GM19395 (cell line): ENCODE measurements at regions not wholly inside any gene's neighbourhood (a gene's known extent, or its start where the extent isn't known, plus 50 kb on each side); places are given as distances from the start of the nearest gene placed in this dataset.

Source experiments
- ATAC-seq: cut with Tn5 transposase; IDR thresholded peaks from one replicate; pipeline ENCODE4 v1.9.1; 2021; ENCODE audit warnings: mild to moderate bottlenecking, moderate library complexity; ENCODE audit not compliant: unreplicated experiment

DNA sequence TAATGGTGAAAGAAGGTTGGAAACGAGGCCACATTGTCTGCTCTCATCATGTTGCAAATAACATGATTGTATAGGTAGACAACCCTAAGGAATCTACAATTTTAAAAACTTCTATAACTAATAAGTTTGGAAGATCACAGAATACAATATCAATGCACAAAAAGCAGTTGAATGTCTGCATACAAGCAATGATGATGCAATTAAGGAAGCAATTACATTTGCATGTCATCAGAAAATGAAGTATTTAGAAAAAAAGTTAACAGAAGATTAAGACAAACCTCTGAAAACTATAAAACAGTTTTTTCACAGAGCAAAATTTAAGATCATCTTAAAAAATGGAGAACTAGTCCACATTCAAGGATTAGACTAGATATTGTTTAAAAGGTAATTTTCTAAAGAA lies 181.1 kb downstream of the METTL4 start:
- ATAC-seq, result no peak

DNA sequence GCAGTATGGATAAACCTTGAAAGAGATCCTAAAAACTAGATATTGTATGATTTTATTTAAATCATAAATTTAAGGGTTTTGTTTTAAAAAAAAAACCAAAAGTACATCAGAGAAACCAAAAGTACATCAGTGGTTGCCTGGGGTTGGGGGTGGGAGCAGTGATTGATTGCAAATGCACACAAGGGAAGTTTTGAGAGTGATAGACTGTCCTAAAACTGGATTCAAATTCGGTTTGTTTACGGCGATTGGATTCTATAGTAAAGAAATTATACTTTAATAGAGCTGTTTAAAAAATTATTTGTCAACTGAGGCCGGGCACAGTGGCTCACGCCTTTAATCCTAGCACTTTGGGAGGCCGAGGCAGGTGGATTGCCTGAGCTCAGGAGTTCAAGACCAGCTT lies 179.8 kb downstream of the METTL4 start:
- no peak for ATAC-seq

DNA sequence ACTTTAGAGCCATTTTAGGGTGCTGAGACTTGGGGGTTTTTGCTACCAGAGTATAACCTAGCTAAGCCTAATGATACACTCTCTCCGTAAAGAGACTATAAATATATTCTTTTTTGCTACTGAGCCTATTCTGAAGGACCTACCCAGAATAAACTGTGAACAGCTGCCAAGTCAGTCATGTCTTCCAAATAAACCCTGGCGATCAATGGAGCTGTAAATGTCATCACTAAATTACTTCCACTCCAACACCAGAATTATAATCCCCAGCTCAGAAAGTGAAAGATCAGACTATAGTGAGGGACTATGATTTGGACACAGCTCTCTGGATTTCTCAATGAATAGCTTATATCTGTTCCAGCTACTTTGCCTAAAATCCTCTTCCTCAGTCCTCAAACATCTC lies 178.9 kb downstream of the METTL4 start:
- no peak for ATAC-seq

DNA sequence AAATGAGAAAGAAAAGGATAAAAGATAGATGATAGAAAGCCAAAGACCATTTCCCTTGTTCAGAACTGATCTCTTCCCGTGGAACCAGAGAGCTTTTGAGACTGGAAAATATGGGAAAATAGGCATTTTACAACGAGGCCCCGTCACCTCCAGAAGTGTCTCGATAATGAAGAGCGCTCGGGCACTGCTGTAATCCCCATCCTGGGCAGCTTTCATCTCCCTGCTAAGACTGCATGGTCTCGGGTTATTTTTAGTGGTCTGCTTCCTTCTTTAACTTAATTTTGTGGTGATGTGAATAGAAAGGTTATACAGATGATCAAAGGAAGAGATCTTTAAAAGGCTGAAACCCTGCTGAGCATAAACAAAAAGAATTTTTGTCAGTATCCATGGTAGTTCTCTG lies 176.6 kb downstream of the METTL4 start:
- no peak for ATAC-seq

DNA sequence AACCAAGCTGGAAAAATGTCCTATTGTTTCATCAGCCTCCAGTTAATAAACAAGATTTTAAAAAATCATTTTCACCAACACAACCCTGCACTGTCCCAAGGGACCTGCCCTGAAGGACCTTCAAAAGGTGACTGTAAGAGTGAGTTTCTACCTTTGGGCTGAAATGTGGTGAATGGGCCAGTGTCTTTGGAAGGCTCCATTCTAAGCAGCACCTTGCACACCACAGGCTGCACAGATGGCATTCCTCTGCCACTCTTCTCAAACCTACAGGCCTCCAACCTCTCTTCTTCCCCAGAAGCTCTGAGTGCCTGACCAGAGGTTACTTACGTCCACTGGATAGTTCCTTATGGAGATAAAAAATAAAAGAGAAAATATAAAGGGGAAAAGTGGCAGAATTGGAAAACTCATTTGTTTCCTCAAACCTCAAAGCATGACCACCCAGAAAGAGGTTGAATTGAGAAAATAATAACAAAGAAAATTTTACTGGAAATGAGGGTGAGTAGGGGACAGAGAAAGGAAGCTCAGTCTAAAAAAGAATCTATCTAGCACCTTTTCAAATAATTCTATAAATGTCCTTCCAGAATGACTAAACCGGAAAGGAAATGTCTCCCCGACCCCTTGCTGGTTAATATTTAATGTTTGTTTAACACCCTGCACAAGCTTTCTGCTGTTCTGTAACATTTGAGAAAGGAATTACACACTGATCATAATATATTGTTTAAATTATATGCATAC lies 175.7 kb downstream of the METTL4 start:
- peak; percentile 88 for ATAC-seq

DNA sequence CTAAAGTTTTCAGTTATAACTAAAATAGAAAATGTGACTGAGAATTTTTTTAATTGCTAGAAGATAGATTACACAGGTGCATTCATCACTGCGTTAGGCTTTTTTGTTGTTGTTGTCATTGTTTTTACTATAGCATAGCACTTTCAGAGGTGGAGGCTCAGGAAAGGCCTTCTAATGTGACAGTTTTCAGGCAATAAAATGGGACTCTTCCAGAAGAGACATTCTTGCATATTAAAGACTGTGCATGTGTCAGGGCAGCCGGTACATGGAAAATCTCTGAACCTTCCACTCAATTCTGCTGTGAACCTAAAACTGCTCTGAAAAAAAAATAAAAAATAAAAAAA lies 175.2 kb downstream of the METTL4 start:
- peak; percentile 54 for ATAC-seq

DNA sequence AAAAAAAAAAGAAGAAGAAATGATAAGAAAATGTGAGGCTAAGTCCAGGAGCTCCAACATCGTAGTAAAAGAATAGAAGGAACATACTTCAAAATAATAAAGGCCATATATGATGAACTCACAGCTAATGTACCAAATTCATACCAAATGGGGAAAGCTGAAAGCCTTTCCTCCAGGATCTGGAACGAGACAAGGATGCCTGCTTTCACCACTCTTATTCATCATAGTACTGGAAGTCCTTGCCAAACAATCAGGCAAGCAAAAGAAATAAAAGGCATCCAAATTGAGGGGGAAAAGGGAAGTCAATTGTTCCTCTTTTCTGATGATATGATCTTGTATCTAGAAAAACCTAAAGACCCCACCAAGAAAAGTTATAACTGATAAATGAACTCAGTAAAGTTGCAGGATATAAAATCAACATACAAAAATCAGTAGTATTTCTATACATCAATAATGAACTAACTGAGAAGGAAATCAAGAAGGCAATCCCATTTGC lies 170.6 kb downstream of the METTL4 start:
- no peak for ATAC-seq

DNA sequence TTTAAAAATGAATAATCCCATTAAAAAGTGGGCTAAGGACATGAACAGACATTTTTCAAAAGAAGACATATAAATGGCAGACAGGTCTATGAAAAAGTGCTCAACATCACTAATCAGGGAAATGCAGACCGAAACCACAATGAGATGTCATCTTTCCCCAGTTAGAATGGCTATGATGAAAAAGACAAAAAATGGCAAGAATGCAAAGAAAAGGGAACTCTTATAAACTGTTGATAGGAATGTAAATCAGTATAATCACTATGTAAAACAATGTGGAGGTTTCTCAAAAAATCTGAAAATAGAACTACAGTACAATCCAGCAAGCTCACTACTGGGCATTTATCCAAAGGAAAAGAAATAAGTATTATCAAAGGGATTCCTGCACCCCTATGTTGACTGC lies 169.2 kb downstream of the METTL4 start:
- no peak for ATAC-seq

DNA sequence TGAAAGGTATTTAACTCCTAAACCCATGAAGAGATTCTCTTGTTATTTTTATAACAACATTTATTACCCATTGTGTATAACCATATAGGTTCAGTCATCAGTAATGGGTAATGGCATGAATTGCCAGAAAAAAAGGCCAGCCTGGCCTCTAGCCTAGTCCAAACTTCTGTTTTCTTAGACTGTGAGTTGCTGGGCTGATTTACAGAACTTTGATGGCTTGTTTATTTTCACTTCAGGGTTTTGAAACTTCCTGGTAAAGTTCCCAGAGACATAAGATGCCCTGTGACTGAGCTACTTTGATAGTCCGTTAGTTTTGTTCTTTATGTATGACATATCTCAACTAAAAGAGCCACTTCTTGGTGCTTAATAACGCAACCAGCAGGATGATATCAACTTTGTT lies 164.8 kb downstream of the METTL4 start:
- no peak for ATAC-seq

DNA sequence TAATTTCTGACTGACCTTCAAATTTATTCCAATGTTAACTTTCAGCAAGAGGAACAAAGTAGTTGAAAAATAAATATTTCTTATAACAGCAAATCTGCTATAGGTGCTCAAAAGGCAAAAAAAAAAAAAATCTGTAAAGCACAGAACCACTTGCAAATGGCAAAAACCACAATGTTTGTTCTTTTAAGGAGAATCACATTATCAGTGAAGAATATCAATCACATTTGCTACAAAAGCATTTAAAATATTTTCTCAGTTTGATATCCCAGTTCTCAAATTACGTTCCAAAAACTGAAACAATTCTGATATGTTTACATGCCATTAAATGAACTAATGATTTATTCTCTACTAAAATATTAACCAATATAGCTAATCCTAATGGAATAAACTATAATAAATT lies 163.3 kb downstream of the METTL4 start:
- no peak for ATAC-seq

DNA sequence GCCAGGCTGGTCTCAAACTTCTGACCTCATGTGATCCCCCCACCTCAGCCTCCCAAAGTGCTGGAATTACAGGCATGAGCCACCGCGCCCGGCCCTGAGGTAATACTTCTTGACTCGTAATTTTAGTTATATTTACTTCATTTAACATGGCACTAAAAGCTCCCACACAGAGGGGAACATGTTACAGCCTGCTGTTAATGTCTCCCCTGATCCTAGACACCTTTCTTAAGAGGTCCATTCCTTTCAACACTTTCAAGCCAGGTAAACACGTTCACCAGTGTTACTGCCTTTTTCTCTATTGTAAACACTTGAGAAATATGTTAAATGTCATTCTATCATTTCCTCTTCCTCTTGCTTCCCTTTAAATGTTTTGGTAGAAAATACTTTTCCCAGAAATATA lies 161.4 kb downstream of the METTL4 start:
- no peak for ATAC-seq

DNA sequence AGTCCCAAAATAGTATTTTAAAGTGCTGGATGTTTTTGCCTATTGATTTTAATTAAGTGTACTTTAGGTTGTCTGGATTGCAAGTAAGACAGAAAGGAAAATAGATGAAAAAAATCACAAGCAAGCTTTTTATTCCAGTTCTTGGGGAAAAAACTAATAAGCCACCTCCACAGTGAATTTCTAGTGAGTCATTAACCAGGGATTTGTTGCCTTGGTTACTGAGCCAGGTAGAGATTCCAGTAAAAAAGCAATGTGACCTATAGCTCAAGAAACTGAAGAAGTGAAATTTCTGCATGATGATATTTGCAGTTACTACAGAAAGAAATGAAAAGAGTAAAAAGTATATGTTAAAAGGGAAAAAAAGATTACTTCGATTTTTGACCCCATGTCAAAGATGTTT lies 160.6 kb downstream of the METTL4 start:
- ATAC-seq, result no peak

DNA sequence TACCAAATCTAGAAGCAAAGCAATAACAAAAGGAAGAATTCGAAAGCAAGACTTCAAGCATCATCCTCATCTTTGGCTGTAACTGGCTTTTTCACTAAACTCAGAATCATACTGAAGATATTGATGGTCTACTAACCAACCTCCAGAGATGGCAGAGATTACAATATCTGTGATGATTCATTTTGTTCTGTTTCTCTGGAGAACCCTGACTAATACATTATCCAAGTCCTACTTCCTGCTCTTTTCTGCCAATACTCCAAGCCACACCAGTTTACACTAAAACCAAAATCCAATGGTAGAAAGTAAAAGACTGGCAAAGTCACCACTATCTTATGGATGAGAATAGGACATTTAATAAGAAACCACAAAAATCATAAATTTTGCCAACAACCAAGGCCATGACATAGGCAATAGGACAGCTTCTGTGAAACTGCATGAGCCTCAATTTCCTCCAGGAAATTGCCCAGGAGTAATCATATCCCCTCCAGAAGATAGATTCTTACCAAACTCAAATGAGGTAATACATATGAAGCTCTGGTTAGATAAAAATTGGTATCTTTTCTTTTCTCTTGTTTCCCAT lies 159.8 kb downstream of the METTL4 start:
- no peak for ATAC-seq

DNA sequence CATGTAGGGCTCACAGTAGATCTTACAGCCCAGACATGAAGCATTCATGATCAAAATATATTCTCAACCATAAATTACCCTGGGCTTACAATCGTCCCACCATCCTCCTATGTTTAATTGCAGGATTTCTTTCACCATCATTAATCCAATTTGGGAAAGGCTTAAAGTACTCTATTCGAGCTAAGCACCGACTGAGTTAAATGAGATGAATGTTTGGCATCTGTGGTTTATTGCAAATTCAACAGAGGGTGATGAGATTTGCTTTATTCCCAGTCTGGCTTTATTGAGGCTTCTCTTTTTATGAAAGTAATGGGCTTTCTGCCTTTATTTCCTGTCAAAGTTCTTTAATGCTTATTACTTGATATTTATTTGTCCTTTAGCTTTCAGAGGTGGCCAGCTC lies 159.0 kb downstream of the METTL4 start:
- no peak for ATAC-seq

DNA sequence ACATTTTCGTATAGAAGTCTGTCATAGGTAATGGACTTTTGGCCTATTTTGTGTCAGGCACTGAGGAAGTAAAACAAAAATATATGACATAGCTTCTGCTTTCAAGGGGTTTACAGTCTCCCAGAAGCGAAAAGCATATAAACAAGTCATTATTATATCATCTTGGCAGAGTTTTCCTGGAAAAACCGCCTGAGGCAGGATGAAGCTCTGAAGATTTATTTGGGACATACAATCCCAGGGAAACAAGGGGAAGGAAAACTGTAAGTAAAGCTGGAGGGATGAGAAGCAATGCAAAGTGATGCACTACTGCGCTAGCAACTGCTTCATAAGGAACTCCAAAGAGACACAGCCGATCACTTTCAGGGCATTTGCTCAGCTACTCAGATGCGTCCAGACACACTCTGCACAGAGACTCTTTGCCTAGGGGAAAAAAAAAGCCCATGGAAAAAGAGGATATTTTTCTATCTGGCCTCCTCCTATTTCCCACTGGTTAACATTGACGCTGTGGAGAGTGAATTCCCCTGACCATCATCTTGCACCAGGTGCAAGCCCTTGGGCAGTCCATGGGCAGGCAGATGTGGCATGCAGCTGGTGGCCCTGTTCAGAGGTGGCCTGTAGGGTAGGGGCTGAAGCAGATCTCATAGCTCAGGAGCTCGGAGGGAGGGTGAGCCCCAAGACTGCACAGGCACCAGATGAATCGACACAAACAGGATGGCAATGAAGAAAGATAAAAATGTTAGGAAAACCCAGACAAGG lies 158.1 kb downstream of the METTL4 start:
- no peak for ATAC-seq

DNA sequence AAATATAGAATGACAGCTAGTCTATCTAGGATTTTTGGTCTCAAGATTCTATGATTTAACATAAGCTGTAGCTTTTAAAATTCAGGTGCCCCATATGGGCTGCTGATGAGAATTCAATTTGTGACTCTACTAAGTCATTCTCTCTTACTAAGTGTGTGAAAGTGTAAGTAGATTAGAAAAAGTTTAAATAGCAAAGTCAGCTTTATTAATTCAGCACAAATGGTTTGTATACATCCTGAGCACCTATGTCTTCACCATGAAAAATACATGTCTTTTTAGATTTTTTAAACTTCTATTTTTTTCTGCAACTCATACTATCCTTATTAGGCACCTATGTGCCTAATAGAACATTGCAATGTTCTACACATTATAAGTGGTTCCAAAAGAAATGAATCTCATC lies 157.1 kb downstream of the METTL4 start:
- ATAC-seq, result no peak

DNA sequence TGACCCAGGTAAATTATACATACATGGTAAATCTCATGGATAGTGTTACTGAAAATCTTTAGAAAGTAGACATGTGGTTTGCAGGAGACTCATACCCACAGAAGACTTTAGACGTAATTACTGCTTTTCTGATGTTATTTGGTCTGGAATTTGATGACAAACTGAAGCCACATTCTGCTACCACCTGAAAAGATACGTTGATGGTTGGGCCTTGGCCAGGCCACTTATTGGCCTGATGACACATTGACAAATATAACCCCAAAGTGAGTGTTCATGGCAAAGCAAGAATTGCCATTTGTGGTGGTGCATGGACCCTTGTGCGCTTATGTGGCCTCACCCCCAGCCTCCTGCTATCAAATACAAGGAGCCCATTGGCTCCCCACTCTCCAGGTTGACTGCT lies 155.6 kb downstream of the METTL4 start:
- ATAC-seq, result no peak

DNA sequence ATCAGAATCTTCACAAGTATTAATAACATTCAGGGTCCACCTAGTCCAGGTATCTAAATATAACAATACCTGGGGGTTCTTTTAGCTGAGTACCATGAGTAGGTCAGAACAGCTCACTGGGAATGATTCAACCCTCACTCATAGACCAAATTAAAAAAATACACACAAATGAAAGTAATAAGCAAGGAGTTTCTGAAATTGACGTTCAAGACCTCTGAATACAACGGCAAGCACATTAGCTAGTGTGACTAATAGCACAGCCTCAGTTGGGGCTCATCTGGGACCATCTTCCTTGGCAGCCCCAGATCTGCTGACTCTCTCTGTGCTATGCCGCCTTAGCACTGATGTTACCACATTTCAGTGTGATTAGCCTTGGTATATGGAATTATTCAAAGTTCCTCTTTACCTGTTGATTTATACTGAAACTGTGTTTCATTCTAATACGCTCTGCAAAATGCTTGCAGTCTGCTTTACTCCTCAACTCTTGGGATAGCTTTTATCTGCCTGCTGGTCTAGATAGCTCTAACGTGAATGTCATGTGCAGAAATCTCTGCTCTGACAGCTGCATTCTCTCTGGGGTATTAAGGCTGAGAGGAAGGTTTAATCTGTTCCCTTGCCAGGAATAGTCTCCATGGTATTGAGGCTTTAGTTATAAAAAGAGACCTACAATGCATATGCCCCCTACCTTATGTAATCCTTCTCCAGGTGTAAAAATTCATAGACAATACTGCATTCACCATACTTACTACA lies 153.3 kb downstream of the METTL4 start:
- no peak for ATAC-seq

DNA sequence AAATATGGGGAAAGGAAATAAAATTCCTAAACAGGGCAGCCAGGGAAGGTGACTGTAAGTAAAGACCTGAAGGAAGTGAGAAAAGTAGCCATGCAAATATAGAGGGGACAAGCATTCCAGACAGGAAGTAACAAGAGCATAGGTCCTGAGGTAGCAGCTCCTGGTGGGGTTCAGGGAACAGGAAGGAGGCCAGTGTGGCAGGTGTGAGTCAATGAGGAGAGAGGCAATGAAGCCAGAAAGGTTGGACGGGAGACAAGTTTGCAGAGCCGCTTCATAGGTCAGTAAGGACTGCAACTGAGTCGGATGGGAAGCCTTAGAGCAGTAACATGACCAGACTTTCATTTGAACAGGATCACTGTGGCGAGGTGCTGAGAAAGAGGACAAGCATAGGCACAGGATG lies 150.9 kb downstream of the METTL4 start:
- no peak for ATAC-seq

DNA sequence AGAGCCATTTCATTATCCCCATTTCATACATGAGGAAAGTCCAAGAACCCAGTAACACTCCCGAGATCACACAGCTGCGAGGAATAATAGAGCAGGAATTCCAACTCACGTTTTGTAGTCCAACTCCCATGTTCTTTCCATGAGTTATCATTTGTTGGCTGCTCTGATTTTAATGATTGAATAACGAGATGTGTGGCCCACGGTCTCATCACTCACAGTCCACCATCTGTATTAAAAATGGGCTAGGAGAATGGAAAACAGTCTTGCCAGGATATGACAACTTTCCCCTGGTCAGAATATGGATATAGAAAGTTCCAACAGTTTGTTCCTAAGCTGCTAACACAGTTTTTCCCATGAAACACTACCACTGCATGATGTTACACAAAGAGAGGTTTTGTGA lies 147.5 kb downstream of the METTL4 start:
- no peak for ATAC-seq

DNA sequence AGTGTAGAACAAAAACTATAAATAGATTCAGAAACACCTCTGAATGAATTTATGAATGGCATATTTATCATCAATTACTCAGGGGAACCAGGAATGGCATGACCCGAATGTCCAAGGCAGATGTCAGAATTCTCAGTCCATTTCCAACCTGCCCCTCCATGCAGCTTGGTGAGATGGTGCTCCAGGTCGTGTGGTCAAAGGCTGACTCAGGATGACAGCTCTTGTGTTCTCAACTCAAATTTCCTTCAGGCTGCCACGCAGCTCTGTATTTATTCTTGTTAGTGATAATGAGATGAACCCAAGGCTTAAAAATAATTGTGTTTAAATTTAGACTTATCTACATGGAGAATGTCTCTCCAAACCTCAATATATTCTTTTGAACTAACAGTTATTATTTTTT lies 146.9 kb downstream of the METTL4 start:
- ATAC-seq, result no peak
